Nephron (organoid): ENCODE measurements at regions not wholly inside any gene's neighbourhood (a gene's known extent, or its start where the extent isn't known, plus 50 kb on each side); places are given as distances from the start of the nearest gene placed in this dataset.

ENCODE experiments used
- H3K27ac Mint-ChIP-seq, 3 experiments: 2 replicates each; pipeline ENCODE4 v1.8.0; 2020; ENCODE audit warnings: mixed read lengths in 3 of 3, mild to moderate bottlenecking in 2 of 3, moderate library complexity in 1 of 3
- H3K27me3 Mint-ChIP-seq: 2 replicates; pipeline ENCODE4 v1.8.0; 2021; ENCODE audit warnings: low read depth, mild to moderate bottlenecking, moderate library complexity, mixed read lengths
- H3K36me3 Mint-ChIP-seq: 2 replicates; pipeline ENCODE4 v1.8.0; 2020; ENCODE audit warnings: low read depth, mixed read lengths
- H3K4me1 Mint-ChIP-seq: 2 replicates; pipeline ENCODE4 v1.8.0; 2020; ENCODE audit warnings: mixed read lengths
- H3K4me3 Mint-ChIP-seq, 3 experiments: 2 replicates each; pipeline ENCODE4 v1.8.0; 2020; ENCODE audit warnings: mild to moderate bottlenecking in 3 of 3, mixed read lengths in 3 of 3, moderate library complexity in 2 of 3
- H3K9me3 Mint-ChIP-seq: 2 replicates; pipeline ENCODE4 v1.8.0; 2020; ENCODE audit warnings: mixed read lengths
- CTCF ChIP-seq, 3 experiments: fragments of 200-600 bp; sonication (generic); IDR thresholded peaks; one replicate each; pipeline ENCODE4 v1.5.0; 2021; ENCODE audit warnings: antibody characterized with exemption in 3 of 3; ENCODE audit not compliant: unreplicated experiment in 3 of 3

GRCh38 chr2:19209575-19210341, 148.7 kb downstream of the OSR1 start:
- H3K4me3 Mint-ChIP-seq, result no peak overlapping the region
- no peak overlapping the region for H3K27ac Mint-ChIP-seq

GRCh38 chr2:19208479-19209199, 149.8 kb downstream of the OSR1 start:
- H3K9me3 Mint-ChIP-seq, result peaks cover 7% of the 10 kb centered on the region
- H3K27me3 Mint-ChIP-seq, result no peaks in the 10 kb centered on the region
- TF ChIP-seq CTCF (IDR thresholded peaks at IDR 0.05; ENCODE audit: unreplicated experiment in 3 of 3), result no peak
- H3K27ac Mint-ChIP-seq, result no peak overlapping the region
- no peaks in the 10 kb centered on the region for H3K4me1 Mint-ChIP-seq
- no peak overlapping the region for H3K4me3 Mint-ChIP-seq
- H3K36me3 Mint-ChIP-seq, result no peaks in the 10 kb centered on the region

More at GRCh38 chr2:19209575-19210341, 148.7 kb downstream of the OSR1 start:
- no peaks in the 10 kb centered on the region for H3K4me1 Mint-ChIP-seq
- no peaks in the 10 kb centered on the region for H3K36me3 Mint-ChIP-seq
- TF ChIP-seq CTCF (IDR thresholded peaks at IDR 0.05; ENCODE audit: unreplicated experiment in 3 of 3), result no peak
- peaks cover 7% of the 10 kb centered on the region for H3K9me3 Mint-ChIP-seq
- no peaks in the 10 kb centered on the region for H3K27me3 Mint-ChIP-seq

- Mint-ChIP-seq H3K4me3 (no peak overlapping the region), H3K36me3 (no peaks in the 10 kb centered on the region)
These were observed 151.0 kb downstream of the OSR1 start for GRCh38 chr2:19207452-19207851.

GRCh38 chr2:19205983-19206533, 152.4 kb downstream of the OSR1 start:
- H3K4me3 Mint-ChIP-seq, result no peak overlapping the region
- TF ChIP-seq CTCF (IDR thresholded peaks at IDR 0.05; ENCODE audit: unreplicated experiment in 3 of 3), result no peak
- H3K36me3 Mint-ChIP-seq, result no peaks in the 10 kb centered on the region
- H3K27me3 Mint-ChIP-seq, result no peaks in the 10 kb centered on the region
- no peaks in the 10 kb centered on the region for H3K9me3 Mint-ChIP-seq
- H3K27ac Mint-ChIP-seq, result no peak overlapping the region
- no peaks in the 10 kb centered on the region for H3K4me1 Mint-ChIP-seq

More at GRCh38 chr2:19207452-19207851, 151.0 kb downstream of the OSR1 start:
- Mint-ChIP-seq H3K4me1 (no peaks in the 10 kb centered on the region), H3K27ac (no peak overlapping the region), H3K9me3 (no peaks in the 10 kb centered on the region), H3K27me3 (no peaks in the 10 kb centered on the region)
- no peak for TF ChIP-seq CTCF (IDR thresholded peaks at IDR 0.05; ENCODE audit: unreplicated experiment in 3 of 3)

GRCh38 chr2:19203866-19204265, 154.6 kb downstream of the OSR1 start:
- Mint-ChIP-seq H3K27me3 (no peaks in the 10 kb centered on the region), H3K9me3 (no peaks in the 10 kb centered on the region), H3K4me1 (no peaks in the 10 kb centered on the region), H3K27ac (no peak overlapping the region), H3K36me3 (no peaks in the 10 kb centered on the region), H3K4me3 (no peak overlapping the region)
- TF ChIP-seq CTCF (IDR thresholded peaks at IDR 0.05; ENCODE audit: unreplicated experiment in 3 of 3), result no peak
